GM19035 (cell line): ENCODE measurements at regions not wholly inside any gene's neighbourhood (a gene's known extent, or its start where the extent isn't known, plus 50 kb on each side); places are given as distances from the start of the nearest gene placed in this dataset.

Source experiments
- ATAC-seq: cut with Tn5 transposase; IDR thresholded peaks from one replicate; pipeline ENCODE4 v1.9.1; 2021; ENCODE audit not compliant: unreplicated experiment

DNA sequence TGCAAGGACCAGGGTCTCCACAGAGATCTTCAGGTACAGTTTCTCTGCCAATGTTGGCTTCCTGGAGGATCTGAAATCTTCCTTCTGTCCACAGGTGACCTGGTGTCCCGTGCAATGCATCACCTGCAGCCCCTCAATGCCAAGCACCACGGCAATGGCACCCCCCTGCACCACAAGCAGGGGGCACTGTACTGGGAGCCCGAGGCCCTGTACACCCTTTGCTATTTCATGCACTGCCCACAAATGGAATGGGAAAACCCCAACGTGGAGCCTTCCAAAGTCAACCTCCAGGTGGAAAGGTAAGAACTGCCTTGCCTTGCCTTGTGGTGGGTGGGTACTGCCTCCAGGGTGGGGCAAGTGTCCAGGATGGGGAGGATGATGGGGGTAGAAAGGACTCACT, 141.8 kb upstream of the PWP1 start:
- no peak for ATAC-seq

- ATAC-seq = no peak
Measured at GRCh38 chr12:107544937-107545336, 140.7 kb upstream of the PWP1 start.

DNA sequence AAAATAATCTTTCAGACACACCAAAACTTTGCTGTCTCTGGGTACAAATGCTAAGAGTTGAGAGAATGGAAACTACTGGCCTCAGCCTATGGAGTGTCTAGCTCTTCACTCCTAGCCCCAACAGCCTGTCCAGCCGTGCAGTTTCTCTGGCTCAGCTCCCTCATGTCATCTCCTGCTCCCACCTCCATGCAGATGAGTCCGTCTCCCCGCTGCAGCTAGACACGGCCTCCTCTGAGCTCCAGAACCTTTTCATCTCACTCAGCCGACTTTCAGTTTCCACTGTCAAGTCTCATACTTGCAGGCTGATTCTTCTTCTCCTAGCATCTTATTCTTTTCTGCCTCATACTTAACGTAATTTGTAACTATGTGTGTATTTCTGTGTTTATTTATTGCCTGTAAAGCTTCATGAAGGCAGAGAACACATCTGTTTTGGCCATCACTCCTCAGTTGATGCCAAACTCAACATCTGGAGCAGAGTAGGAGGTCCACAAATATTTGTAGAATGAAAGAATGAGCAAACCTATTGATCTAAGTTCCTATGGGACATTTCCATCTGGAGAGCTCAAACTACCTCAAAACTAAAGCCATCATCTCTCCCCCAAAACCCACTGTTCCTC, 139.8 kb upstream of the PWP1 start:
- no peak for ATAC-seq

GRCh38 chr12:107547389-107547788, 138.2 kb upstream of the PWP1 start:
- ATAC-seq = no peak

GRCh38 chr12:107549651-107550480, 135.7 kb upstream of the PWP1 start:
- no peak for ATAC-seq

GRCh38 chr12:107551434-107551833, 134.2 kb upstream of the PWP1 start:
- no peak for ATAC-seq

DNA sequence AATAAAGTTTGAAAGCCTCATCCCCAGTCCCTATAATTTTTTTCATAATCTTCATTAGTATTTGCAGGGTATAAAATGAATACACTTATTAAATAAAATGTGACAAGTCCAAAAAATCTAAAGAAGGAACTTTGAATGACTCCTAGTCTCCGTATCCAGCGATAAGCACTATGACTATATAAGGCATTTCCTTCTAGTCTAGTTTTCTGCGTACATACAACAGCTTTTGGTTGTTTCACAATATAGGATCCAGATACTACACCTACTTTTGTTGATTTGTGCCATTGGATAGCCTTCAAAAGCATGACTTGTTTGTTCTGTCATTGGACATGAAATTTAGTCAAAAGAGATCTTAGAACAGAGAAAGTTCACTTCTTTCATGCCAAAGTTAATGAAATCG, 133.3 kb upstream of the PWP1 start:
- ATAC-seq = no peak

DNA sequence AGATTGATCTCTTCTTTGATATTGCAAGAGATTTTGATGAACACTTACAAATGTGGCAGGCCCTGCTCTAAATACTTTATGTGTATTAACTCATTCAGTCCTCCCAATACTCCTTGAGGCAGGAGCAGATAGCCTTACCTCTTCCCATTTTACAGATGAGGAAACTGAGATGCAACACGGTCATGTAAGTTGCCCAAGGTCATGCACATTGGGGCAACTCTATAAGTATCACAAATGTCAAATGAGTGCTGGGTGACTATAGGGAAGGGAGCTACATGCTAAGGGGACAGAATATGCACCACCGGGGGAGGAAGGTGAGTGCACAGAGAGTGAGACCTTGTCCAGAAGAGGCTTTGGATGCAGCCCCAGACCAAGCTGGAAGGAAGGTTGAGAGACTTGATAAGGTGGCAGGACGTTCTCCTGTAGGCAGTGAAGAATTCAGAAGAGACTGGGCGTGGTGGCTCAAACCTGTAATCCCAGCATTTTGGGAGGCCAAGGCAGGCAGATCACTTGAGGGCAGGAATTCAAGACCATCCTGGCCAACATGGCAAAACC, 132.3 kb upstream of the PWP1 start:
- ATAC-seq = no peak

DNA sequence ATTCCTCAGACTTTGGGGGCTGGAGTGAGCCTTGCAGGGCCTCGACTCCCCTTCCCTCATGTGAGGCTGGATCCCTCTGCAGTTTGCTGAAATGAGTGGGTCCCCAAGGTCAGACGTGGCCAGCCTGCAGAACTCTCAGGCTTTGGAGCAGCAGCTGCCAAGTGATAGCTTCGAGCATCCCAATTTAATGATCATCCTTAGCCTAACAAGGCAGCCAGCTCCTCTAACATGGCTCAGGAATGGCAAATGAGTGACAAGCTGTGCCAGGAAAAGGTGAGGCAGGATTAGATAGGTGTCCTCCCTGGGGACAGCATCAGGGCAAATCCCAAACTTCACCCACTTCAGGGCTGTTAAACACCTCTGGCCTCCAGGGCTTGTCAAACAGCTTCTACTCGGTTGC, 130.7 kb upstream of the PWP1 start:
- no peak for ATAC-seq

DNA sequence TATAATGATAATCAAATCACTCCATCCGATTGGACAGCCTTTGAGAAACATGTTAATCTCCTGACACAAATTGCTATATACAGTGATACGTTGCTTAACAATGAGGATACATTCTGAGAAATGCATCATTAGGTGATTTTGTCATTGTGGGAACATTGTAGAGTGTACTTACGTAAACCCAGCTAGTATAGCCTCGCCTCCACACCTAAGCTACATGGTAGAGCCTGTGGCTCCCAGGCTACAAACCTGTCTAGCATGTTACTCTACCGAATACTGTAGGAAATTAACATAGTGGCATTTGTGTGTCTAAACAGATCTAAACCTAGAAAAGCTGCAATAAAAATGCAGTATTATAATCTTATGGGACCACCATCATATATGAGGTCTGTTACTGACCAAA, 128.6 kb upstream of the PWP1 start:
- ATAC-seq = no peak

- ATAC-seq = no peak
Measured at GRCh38 chr12:107557589-107558100, 128.0 kb upstream of the PWP1 start.

GRCh38 chr12:107558141-107558815, 127.3 kb upstream of the PWP1 start:
- no peak for ATAC-seq

DNA sequence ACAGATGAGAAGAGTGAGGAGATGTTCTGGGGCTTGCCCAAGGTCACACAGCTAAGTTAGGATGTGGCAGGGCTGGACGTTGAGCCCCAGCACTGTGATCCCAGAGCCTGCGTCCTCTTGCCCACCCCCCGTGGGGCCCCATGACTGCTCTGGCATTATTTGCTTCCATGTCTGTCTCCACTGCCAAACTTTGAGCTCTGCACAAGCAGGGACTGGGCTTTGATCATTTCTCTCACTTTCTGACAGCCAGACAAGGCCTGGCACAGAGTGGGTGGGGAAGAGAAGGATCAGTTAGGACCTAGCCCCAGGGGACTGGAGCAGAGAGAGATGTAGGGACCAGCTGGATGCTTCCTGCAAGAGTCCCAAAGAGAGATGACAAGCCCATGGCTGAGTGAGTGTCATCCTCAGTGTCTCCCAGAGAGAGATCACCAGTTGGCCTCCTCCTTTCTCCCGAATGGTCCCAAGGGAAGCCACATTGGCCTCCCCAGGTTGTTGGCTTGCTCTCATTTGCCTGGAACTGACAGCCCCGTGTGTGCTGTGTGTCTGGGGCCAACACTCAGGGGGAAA, 126.7 kb upstream of the PWP1 start:
- no peak for ATAC-seq

DNA sequence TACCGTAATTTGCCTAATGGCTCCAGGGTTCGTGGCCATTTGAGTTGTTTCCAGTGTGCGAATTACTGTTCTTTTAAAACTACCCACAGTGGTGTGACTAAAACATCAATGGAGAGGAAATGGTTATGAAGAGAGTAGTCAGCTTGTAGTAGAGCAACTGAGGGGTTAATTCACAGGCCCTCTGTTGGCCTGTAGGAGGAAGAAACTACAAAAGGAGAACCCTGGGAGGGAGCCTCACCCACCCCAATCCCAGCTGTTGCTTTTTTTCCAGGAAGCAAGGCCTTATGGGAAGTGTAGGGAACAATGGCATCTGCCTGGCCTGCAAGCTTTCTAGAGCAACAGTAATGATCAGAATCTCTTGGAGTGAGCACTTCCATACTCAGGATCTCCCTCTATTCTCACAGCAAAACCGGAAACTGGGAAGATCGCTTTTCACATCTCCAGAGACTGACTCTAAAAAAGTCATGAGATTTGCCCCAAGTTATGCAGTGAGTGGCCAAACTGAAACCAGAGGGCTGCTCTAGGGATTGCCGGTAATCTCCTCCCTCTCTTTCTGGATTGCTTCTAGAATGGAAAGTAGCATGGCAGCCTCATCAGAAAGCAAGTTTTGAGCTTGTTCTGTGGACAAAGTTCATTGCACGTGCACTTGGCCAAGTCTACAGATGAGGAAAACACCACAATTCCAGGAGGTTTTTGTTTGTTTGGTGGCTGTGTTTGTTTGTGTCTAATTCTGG, 125.3 kb upstream of the PWP1 start:
- ATAC-seq = no peak

GRCh38 chr12:107560899-107561285, 124.7 kb upstream of the PWP1 start:
- no peak for ATAC-seq

DNA sequence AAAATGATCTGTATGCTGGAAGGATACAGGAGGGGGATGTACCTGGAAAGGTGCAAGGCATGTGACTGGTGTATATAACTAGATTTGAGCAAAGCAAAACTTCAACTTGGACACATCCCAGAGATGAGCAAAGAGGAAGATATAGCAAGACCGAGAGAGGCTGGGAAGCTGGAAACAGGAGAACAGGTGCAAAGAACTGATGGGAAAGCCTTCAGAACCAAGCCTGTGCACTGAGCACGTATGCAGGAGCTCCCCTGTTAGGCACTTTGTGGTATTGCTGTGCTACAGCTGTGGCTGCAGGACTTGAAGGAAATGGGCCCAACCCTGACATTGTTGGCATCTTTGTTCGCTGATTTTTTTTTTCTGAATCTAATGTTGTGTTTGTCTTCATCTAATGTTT, 120.7 kb upstream of the PWP1 start:
- no peak for ATAC-seq

DNA sequence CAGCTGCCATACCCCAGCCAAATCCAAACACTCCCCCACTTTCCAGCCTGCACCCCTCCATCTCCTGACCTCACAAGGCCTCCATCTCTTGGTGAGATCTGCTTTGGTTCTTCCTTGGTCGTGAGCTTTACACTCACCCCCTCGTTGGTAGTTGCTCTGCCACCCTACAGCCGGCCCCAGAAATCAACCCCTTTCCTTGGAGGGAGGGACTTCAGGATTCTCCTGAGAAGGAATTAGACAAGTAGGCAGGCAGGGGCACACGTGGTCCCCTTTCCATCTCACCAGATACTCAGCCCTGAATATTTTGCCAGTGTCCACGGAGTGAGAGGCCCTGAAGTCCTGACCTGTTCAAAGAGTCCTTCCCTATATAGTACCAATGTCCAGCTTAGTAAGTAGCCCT, 120.0 kb upstream of the PWP1 start:
- no peak for ATAC-seq

GRCh38 chr12:107567876-107568619, 117.6 kb upstream of the PWP1 start:
- ATAC-seq = no peak

- no peak for ATAC-seq
Measured at GRCh38 chr12:107568718-107569117, 116.9 kb upstream of the PWP1 start.

DNA sequence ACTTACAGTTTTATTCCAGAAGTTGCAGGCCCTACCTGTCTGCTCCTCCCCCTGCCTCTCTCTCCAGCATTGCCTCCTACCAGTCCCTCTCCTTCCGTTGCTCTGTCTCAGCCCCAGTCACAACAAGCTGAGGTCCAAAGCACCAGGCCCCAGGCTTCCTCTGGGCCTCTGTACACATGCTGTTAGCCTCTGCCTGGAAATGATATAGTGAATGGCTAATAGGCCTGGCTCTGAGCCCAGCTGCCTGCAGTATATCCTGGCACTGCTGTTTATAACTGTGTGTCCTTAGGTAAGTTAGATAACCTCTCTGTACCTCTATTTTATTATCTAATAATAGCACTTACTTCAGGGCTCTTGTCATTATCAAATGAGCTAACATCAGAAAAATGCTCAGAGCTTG, 114.9 kb upstream of the PWP1 start:
- no peak for ATAC-seq
